GM23248 (cell line): ENCODE measurements at regions not wholly inside any gene's neighbourhood (a gene's known extent, or its start where the extent isn't known, plus 50 kb on each side); places are given as distances from the start of the nearest gene placed in this dataset.

ENCODE experiments used
- EZH2 ChIP-seq: fragments of 200-600 bp; sonication (generic); IDR thresholded peaks from 2 replicates; pipeline ENCODE4 v1.6.1; 2018; ENCODE audit warnings: antibody characterized with exemption, mild to moderate bottlenecking; ENCODE audit not compliant: insufficient read depth, poor library complexity, severe bottlenecking
- EZH2phosphoT487 ChIP-seq: fragments of 200-600 bp; sonication (generic); IDR thresholded peaks from 2 replicates; pipeline ENCODE4 v1.6.1; 2018; ENCODE audit warnings: antibody characterized with exemption, moderate library complexity, mild to moderate bottlenecking, low read depth; ENCODE audit not compliant: insufficient read depth

DNA sequence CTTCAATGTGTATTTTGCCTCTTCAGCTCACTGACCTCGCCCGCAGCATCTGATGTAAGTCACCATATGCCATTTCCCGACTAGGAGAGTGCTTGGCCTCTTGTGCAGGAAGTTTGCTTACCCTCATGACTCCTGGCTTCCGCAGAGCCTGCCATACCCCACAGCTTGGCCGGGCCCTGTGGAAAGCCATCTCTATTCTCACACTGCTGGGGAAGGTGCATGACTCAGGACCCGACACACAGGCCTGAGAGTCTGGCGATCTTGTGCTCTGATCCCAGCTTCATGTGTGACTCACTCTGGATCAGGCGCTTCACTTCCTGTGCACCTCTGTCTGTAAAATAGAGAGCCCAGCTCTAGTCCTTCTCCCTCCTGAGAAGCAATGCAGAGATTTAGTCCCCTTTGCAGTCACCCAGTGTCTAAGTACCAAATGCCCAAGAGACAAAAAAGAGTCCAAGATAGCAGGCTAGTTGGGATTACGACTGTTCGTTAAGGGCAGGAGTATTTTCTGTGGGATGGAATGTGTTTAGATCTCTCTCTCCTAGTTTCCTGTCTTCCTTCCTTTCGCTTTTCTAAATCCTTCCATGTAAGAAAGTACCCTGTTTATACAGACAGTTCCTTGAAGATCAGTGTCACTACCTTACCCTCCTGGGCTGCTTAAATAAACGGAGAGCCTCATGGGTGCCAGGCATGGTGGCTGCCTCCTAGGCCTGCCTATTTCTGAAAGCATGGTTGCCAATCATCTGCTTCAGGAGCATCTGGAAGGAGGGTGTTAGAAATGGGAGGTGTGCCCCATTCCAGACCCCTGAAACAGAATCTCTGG lies 62.8 kb upstream of the KIF26B start:
- TF ChIP-seq EZH2, result no peak
- no peak for TF ChIP-seq EZH2phosphoT487
